ENCODE measurements at regions not wholly inside any gene's neighbourhood (a gene's known extent, or its start where the extent isn't known, plus 50 kb on each side); places are given as distances from the start of the nearest gene placed in this dataset.

- TF ChIP-seq EP300 (IDR thresholded peaks at IDR 0.05; ENCODE audit: borderline replicate concordance) = no peak
- TF ChIP-seq ZBTB7A (IDR thresholded peaks at IDR 0.05; ENCODE audit: low read depth) = no peak
- no peak for TF ChIP-seq REST (IDR thresholded peaks at IDR 0.05; ENCODE audit: low read depth)
- no peak for TF ChIP-seq RAD21 (IDR thresholded peaks at IDR 0.05; ENCODE audit: low read depth)
- TF ChIP-seq CREB1 (IDR thresholded peaks at IDR 0.05; ENCODE audit: low read depth) = no peak
- TF ChIP-seq USF1 (IDR thresholded peaks at IDR 0.05) = no peak
- TF ChIP-seq TCF12 (IDR thresholded peaks at IDR 0.05; ENCODE audit: low read depth) = no peak
- TF ChIP-seq TAF1 (IDR thresholded peaks at IDR 0.05; ENCODE audit: low read depth) = no peak
- TF ChIP-seq MAX (IDR thresholded peaks at IDR 0.05) = no peak
- no peak for TF ChIP-seq TEAD4 (IDR thresholded peaks at IDR 0.05)
Measured at GRCh38 chr4:136400829-136401228, 1131.5 kb downstream of the PCDH18 start.

Measured in Ishikawa (cell line).